GM18517 (cell line): ENCODE measurements at regions not wholly inside any gene's neighbourhood (a gene's known extent, or its start where the extent isn't known, plus 50 kb on each side); places are given as distances from the start of the nearest gene placed in this dataset.

ENCODE experiments used
- ATAC-seq: cut with Tn5 transposase; IDR thresholded peaks from one replicate; pipeline ENCODE4 v1.9.1; 2021; ENCODE audit warnings: mild to moderate bottlenecking, moderate library complexity; ENCODE audit not compliant: unreplicated experiment

- no peak for ATAC-seq
These were observed 454.1 kb upstream of the MAF start for GRCh38 chr16:80054647-80055046.

DNA sequence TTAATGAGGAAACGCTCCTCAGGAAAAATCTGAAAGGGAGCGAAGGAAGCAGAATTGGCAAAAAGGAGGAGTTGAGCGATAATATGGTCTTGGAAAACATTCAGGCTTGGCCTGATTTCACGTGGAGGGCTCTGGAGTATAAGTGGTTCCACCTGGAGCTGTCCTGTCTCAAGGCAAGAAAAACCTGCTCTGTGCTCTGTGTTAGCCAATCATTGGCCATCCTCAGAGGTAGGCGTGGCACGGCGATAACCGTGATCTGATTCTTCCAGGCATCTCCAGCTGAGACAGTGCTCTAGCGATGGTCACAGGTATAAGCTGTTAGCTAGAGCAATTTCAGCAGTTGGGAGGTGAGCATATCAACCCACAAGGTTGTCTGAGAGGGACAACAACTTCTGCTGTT lies 450.5 kb upstream of the MAF start:
- ATAC-seq: no peak

- no peak for ATAC-seq
These were observed 447.7 kb upstream of the MAF start for GRCh38 chr16:80048250-80048649.

GRCh38 chr16:80047842-80048241 lies 447.3 kb upstream of the MAF start:
- no peak for ATAC-seq

GRCh38 chr16:80046848-80047247 lies 446.3 kb upstream of the MAF start:
- ATAC-seq: no peak

DNA sequence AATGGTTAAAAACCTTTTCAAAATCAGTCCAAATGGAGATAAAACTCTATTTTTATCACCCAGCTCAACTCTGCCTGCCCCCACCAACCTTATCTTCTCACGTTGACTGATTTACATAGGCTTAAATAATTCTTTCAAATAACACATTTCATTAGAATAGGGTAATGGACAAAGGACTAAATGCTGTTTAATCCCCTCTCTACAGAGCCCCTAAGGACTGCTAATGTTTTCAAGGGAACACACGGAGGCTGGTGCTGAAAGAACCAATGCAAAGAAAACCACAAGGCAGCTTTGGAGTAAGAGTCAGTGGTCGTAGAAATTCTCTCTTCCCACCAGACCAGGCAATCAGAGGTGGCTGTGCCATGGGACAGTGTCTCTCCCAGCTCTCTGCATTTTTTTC lies 445.7 kb upstream of the MAF start:
- no peak for ATAC-seq

DNA sequence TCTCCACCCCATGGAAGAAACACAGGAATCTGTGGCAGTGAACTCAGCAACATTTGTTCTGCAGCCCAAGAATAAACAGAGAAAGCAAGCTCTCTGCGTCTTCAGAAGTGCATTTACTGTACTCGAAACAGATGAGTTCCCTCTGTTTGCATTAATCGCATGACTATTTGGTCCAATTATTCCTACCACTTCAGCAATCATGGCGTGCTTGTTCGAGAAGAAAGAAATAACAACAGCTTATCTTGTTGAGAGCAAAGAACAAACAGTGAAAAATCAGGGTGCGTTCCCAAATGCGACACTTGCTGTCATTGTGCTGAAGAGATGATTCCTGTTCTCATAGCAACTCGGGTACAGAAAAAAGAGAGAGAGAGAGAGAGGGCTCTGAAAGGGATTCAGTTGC lies 445.3 kb upstream of the MAF start:
- no peak for ATAC-seq

- ATAC-seq: no peak
These were observed 440.9 kb upstream of the MAF start for GRCh38 chr16:80041410-80041809.

DNA sequence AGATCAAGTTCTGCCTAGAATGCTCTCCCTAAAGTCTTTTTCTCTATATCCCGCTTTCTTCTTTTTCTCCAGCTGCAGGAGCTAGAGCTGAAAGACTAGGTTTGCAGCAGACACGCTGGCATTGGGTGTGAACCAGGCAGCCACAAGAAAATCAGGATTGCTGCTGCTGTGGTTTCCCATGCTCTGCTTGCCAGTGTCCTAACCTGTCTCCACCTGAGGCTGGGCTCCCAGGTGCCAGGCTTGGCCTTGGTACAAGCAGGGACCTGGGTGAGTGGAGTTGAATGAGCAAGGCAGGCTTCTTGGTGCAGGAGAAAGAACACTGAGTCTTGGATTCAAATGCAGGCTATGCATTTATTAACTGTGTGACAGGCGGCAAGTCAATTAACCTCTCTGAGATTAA lies 440.3 kb upstream of the MAF start:
- ATAC-seq: no peak

DNA sequence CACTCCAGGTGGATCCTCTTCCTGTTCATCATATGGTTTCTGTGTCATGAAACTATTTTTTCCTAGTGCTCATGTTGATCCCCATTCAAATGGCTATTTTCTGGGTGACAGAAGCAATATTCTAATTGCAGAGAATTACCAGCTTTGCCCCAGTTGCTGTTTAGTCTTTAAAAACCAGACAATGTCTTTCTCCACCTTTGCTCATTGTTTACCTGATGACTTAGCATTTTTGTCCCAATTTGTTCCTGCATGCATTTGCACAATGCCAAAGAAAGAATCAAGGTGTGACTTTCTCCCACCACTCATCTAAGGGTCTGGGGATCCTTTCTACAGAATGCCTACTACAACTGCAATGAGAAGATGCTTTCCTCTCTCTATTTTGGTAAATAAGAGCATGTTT lies 439.9 kb upstream of the MAF start:
- no peak for ATAC-seq

- no peak for ATAC-seq
These were observed 439.2 kb upstream of the MAF start for GRCh38 chr16:80039777-80040176.

- no peak for ATAC-seq
These were observed 438.0 kb upstream of the MAF start for GRCh38 chr16:80038566-80038965.

GRCh38 chr16:80034948-80035663 lies 434.6 kb upstream of the MAF start:
- ATAC-seq: no peak

- no peak for ATAC-seq
These were observed 433.9 kb upstream of the MAF start for GRCh38 chr16:80034469-80034826.

- no peak for ATAC-seq
These were observed 433.4 kb upstream of the MAF start for GRCh38 chr16:80033783-80034468.

DNA sequence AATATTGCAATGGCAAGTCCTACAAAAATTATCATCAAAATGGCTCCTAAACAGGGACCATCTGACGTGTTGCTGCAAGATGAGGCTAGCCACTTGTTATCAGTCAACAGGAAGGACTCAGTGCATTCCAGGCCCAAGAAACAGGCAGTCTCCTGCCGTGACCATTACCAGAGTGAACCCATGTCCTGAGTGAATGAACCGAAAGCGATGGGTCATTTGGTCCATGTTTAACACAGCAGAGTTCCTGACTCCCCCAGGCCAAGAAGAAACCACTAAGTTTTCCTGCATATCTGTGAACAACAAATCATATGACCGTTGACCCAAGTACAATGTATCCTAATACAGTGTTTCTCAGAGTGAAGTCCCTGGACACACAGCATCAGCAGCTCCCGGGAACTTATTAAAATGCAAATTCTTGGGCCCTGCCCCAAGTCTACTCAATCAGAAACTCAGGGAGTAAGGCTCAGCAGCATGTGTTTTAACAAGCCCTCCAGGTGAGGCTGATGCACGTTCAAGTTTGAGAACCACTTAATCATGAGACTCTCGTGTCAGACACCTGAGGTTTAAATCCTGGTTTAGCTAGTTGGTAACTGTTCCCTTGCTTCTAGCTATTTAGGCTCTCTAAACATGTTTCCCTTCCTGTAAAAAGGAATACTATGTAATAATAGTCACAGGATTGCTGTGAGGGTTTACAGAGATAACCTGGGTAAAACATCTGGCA lies 429.4 kb upstream of the MAF start:
- ATAC-seq: no peak

DNA sequence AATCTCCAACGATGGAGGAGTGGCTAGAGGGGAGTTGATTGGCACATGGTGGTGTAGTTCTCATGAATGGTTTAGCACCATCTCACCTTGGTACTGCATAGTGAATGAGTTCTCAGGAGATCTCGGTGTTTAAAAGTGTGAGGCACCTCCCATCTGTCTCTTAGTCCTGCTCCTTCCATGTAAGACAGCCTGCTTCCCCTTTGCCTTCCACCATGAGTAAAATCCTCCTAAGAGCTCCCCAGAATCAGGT lies 428.8 kb upstream of the MAF start:
- no peak for ATAC-seq

DNA sequence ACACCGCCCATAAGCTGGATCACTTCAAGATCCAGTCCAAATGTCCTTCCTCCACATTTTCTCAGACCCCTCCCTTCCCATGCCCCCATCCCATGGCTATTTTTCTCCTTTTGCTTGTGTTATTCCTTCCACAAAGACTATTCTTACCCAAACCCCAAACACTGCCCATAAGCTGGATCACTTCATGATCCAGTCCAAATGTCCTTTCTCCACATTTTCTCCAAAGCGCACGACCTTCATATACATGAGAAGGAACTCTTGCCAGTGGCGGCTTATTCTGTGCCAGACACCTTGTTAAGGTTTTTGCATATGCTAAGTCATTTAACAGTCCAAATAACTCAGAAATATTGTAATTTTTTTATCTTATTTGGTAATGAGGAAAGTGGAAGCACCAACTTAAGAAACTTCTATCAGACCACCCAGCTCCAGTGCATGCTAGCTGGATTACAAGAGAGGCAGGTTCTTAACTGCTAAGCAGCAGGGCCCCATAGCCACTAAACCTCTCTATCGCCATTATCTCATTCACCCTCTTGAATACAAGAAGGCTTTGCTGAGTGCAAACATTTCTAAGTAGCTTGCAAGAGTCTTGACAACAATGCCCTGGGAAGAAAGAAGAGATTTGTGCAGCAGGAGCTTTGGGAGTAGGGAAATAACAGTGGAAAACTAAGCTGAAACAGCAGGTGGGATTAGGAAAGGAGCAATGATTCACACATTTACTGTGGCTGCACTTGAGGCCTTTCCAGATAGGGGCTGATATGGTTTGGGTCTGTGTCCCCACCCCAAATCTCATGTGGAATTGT lies 428.2 kb upstream of the MAF start:
- ATAC-seq: no peak

- ATAC-seq: peak; percentile 72
These were observed 426.7 kb upstream of the MAF start for GRCh38 chr16:80027007-80027965.

DNA sequence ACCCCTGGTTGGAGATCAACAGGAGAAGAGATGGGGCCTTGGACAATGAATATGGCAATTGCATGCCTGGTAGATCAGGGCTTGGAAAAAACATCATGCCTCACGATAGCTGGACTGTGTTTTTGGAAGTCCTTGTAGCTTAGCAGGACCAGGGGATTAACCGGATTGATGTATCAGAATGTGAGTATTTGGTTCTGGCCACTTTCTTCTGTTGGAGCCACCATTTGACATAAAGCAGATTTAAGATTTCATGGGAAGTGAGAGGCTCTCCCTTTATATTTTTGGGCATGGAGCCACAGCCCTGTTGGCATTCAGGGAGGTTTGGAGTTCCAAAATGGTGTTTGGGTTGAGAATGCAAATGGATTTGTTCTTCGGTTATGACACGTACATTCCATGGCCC lies 424.7 kb upstream of the MAF start:
- ATAC-seq: no peak

DNA sequence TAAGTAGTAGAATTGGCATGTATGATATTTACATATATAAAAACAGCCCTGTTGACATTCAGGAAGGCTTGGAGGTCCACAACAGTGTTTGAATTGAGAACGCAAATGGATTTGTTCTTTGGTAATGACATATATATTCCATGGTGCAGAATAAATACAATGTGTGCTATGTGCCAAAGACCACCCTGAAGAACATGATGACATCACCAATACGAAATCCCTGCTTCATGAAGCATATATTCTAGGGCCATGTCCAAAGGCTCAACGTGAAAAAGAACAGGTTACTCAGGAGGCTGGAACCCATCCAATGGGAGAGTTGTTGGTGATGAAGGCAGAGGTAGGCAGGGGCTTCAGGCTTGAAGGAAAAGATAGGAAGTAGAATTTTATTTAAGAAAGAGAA lies 423.9 kb upstream of the MAF start:
- no peak for ATAC-seq
